HepG2 (cell line): ENCODE measurements at regions not wholly inside any gene's neighbourhood (a gene's known extent, or its start where the extent isn't known, plus 50 kb on each side); places are given as distances from the start of the nearest gene placed in this dataset.

Experiments used
- ATAC-seq: fragments of 200-7000 bp; cut with Tn5 transposase; 3 replicates; pipeline ENCODE4 v1.9.1; 2020; ENCODE audit warnings: mild to moderate bottlenecking, moderate library complexity
- BruUV-seq: library from RNA; stranded (reverse); fragments of 400-500 nt; replicated peaks from 2 replicates; lab custom pipeline; 2021; lab: Mats Ljungman, UMichigan
- CTCF ChIA-PET: fragments of 300-600 bp; formaldehyde crosslinking; extraction: SDS; loops from one replicate; lab custom pipeline; 2021; ENCODE audit warnings: low total read pairs, inconsistent platforms, low intra/inter-chr PET ratio; lab: Yijun Ruan, JAX
- POLR2A ChIA-PET: fragments of 350-600 bp; sonication (Branson Sonifier 250); formaldehyde crosslinking; loops from one replicate; lab custom pipeline; 2020; ENCODE audit warnings: antibody characterized with exemption, inconsistent platforms; lab: Yijun Ruan, JAX
- DNase-seq: peaks from one replicate; pipeline ENCODE4 v3.0.0-alpha.2; 2015; ENCODE audit warnings: low spot score
- FAIRE-seq: peaks from 3 replicates; lab custom pipeline; 2011; peaks lifted over from hg19 to GRCh38; lab: Jason Lieb, UNC
- H2AFZ ChIP-seq: one replicate; pipeline ENCODE4 v1.6.1; 2011; ENCODE audit warnings: low read length, inconsistent platforms
- H3K27ac ChIP-seq: fragments of 300-600 bp; 3 replicates; pipeline ENCODE4 v1.8.0; 2011; ENCODE audit warnings: mixed run types, mild to moderate bottlenecking, mixed read lengths, low read length, inconsistent platforms; ENCODE audit not compliant: insufficient read depth; ENCODE audit errors: extremely low read length
- H3K27me3 ChIP-seq, 2 experiments: fragments of 200-600 bp in 1 of 2; 2 replicates in 1 of 2; 3 replicates in 1 of 2; pipeline versions ENCODE4 v1.6.0 to v1.8.0; 2011; ENCODE audit warnings: low read length in 2 of 2, mild to moderate bottlenecking in 2 of 2, moderate library complexity in 2 of 2, inconsistent platforms in 1 of 2; ENCODE audit not compliant: insufficient read depth in 2 of 2, control insufficient read depth in 1 of 2
- H3K36me3 ChIP-seq, 2 experiments: fragments of 200-600 bp in 1 of 2; replicated peaks in 1 of 2; 2 replicates in 1 of 2; 3 replicates in 1 of 2; pipeline versions ENCODE4 v1.5.1 to v1.8.0; 2011; ENCODE audit warnings: low read length in 2 of 2, inconsistent platforms in 1 of 2; ENCODE audit not compliant: insufficient read depth in 2 of 2, control insufficient read depth in 1 of 2
- H3K4me1 ChIP-seq: 2 replicates; pipeline ENCODE4 v1.5.1; 2012; ENCODE audit warnings: low read length, inconsistent platforms; ENCODE audit not compliant: insufficient read depth
- H3K4me2 ChIP-seq: 2 replicates; pipeline ENCODE4 v1.6.0; 2011; ENCODE audit warnings: low read depth, low read length, inconsistent platforms
- H3K4me3 ChIP-seq, 3 experiments: fragments of 200-600 bp in 1 of 3; sonication (generic), shearing (Covaris generic) in 1 of 3; replicated peaks in 1 of 3; 2 replicates each; pipeline ENCODE4 v1.5.1; 2011 to 2016; ENCODE audit warnings: low read length in 3 of 3, inconsistent platforms in 2 of 3, low read depth in 2 of 3, mild to moderate bottlenecking in 2 of 3, control low read depth in 1 of 3, mixed read lengths in 1 of 3; ENCODE audit not compliant: insufficient read depth in 1 of 3
- H3K79me2 ChIP-seq: one replicate; pipeline ENCODE4 v1.6.1; 2011; ENCODE audit warnings: low read length, inconsistent platforms; ENCODE audit not compliant: insufficient read depth
- H3K9ac ChIP-seq: 2 replicates; pipeline ENCODE4 v1.6.0; 2011; ENCODE audit warnings: mild to moderate bottlenecking, low read depth, low read length, inconsistent platforms; ENCODE audit not compliant: insufficient read depth
- H3K9me3 ChIP-seq: 2 replicates; pipeline ENCODE4 v1.5.1; 2012; ENCODE audit warnings: mild to moderate bottlenecking, low read length
- H4K20me1 ChIP-seq: 2 replicates; pipeline ENCODE4 v1.6.0; 2011; ENCODE audit warnings: inconsistent platforms, mild to moderate bottlenecking, low read length, moderate library complexity; ENCODE audit not compliant: insufficient read depth
- CBX5 ChIP-seq: sonication (generic); formaldehyde crosslinking; IDR thresholded peaks from 2 replicates; pipeline ENCODE4 v1.4.0; 2020; ENCODE audit warnings: missing genetic modification reagents, borderline replicate concordance
- EP300 ChIP-seq, 3 experiments: sonication (generic) in 1 of 3; formaldehyde crosslinking in 1 of 3; IDR thresholded peaks; 2 replicates each; pipeline versions ENCODE4 v1.5.1 to v1.6.1; 2011 to 2020; ENCODE audit warnings: low read depth in 2 of 3, low read length in 2 of 3, borderline replicate concordance in 1 of 3, improper control_type of control experiment in 1 of 3, mild to moderate bottlenecking in 1 of 3, missing genetic modification reagents in 1 of 3, moderate library complexity in 1 of 3
- KLF13 ChIP-seq: sonication (generic); formaldehyde crosslinking; IDR thresholded peaks from 2 replicates; pipeline ENCODE4 v1.4.0; 2020; ENCODE audit warnings: mild to moderate bottlenecking, missing genetic modification reagents
- MXI1 ChIP-seq: IDR thresholded peaks from 3 replicates; pipeline ENCODE4 v1.6.1; 2012; ENCODE audit warnings: low read depth, low read length, inconsistent platforms, borderline replicate concordance
- POLR2G ChIP-seq: fragments of 200-400 bp; formaldehyde crosslinking; IDR thresholded peaks from 2 replicates; pipeline ENCODE4 v1.6.1; 2018; ENCODE audit warnings: mild to moderate bottlenecking, low read depth, low read length, moderate library complexity
- RAD51 ChIP-seq: fragments of 450-650 bp; IDR thresholded peaks from 2 replicates; pipeline ENCODE4 v1.6.1; 2016; ENCODE audit warnings: borderline replicate concordance
- RFX3 ChIP-seq: IDR thresholded peaks from 2 replicates; pipeline ENCODE4 v1.6.1; 2016; ENCODE audit warnings: missing biosample characterization, missing genetic modification reagents
- ZNF234 ChIP-seq: sonication (generic); formaldehyde crosslinking; conservative IDR thresholded peaks from 2 replicates; pipeline ENCODE4 v1.5.1; 2020; ENCODE audit warnings: mild to moderate bottlenecking, missing genetic modification reagents
- ZNF329 ChIP-seq: sonication (generic); formaldehyde crosslinking; IDR thresholded peaks from 2 replicates; pipeline ENCODE4 v1.9.0; 2021; ENCODE audit warnings: low read depth, mild to moderate bottlenecking, missing genetic modification reagents
- ZNF569 ChIP-seq: sonication (generic); formaldehyde crosslinking; IDR thresholded peaks from 2 replicates; pipeline ENCODE4 v1.5.0; 2020; ENCODE audit warnings: mild to moderate bottlenecking, missing genetic modification reagents, moderate library complexity, borderline replicate concordance
- ZNF737 ChIP-seq: sonication (generic); formaldehyde crosslinking; IDR thresholded peaks from 2 replicates; pipeline ENCODE4 v1.5.0; 2020; ENCODE audit warnings: missing genetic modification reagents, mild to moderate bottlenecking, borderline replicate concordance
- ZNF766 ChIP-seq: sonication (generic); formaldehyde crosslinking; IDR thresholded peaks from 2 replicates; pipeline ENCODE4 v1.5.0; 2020; ENCODE audit warnings: missing genetic modification reagents, borderline replicate concordance
- ZNF781 ChIP-seq: sonication (generic); formaldehyde crosslinking; IDR thresholded peaks from 2 replicates; pipeline ENCODE4 v1.5.1; 2020; ENCODE audit warnings: borderline replicate concordance, mild to moderate bottlenecking, missing genetic modification reagents; ENCODE audit errors: not compliant biosample characterization
- ZNF839 ChIP-seq: sonication (generic); formaldehyde crosslinking; IDR thresholded peaks from 2 replicates; pipeline ENCODE4 v1.4.0; 2020; ENCODE audit warnings: missing genetic modification reagents, mild to moderate bottlenecking, borderline replicate concordance
- WGBS: methylation state at CpG from one replicate; pipeline ENCODE4 v1.1.6; 2017; ENCODE audit warnings: low lambda C conversion rate; 5-methylcytosine and 5-hydroxymethylcytosine counted together
- in situ Hi-C: cut with HindIII; loops from 2 replicates; pipeline ENCODE4 v1.10.0; 2017; ENCODE audit warnings: low pct_unique_long_range_greater_than_20kb; ENCODE audit not compliant: extremely low pct_ligation_motif_present
- intact Hi-C: fragments of 100-400 bp; cut with micrococcal nuclease; formaldehyde crosslinking; loops from one replicate; pipeline ENCODE4 v1.10.0; 2022; ENCODE audit not compliant: unreplicated experiment
- TF ChIP-seq, protein P1 (sequence below): sonication (generic); formaldehyde crosslinking; IDR thresholded peaks from 2 replicates; pipeline ENCODE4 v1.5.1; 2020; ENCODE audit warnings: mild to moderate bottlenecking, missing genetic modification reagents, borderline replicate concordance
- TF ChIP-seq, protein P2 (sequence below): sonication (generic); formaldehyde crosslinking; IDR thresholded peaks from 2 replicates; pipeline ENCODE4 v1.4.0; 2020; ENCODE audit warnings: mild to moderate bottlenecking, missing genetic modification reagents

DNA sequence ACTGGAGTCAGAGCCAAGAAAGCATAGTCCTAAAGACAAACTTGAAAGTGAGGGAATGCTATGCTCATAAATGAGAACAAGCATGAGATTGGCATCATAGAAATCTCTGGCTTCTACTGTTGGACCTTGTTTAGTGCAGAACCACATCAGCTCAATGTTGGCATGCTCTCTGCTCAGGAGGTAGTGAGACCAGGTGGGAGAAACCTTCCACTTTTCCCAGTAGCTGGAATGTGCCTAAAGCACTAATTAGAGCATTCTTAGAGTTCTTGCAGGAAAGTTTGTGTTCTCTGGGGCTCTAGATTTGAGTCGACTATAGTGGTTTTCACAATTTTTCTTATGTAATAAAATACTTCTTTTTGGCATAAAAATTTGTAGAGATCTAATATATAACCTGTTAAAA lies 159.7 kb upstream of the PRICKLE1 start:
- POLR2A ChIA-PET, result no interaction called here
- no TSS peak for BruUV-seq
- CTCF ChIA-PET, result no interaction called here

DNA sequence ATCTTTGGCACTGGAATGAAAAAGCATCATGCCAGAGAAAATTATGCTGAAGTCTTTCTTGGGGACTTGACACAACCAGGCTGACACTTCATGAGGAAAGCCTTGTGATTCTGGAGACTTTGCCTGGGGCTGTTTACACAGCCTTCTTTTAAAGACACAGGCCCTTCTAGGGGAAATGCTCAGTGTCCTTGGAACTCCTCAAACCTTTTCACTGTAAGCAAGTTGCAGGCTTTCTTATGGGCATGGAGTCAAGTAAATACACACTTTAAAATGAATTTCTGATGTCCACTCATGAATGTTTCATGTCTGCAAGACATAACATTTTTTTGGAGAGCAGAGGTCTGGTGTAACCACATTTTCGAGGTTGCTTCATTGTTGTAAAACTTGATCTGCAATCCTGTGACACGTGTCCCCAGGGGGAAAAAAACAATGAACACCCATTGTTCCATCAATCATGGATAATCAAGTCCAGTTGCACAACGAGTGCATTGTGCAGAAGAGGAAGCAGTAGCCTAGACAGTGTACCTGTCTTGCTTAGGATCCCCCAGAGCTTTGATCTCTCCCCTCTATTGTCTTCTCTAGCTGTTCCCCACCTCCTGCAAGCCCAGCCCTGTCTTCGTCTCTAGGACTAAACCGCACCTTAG lies 155.1 kb upstream of the PRICKLE1 start:
- FAIRE-seq, result no peak
- Histone ChIP-seq H3K36me3 (no peaks in the 10 kb centered on the region), H3K4me3 (no peak overlapping the region), H3K4me2 (no peak overlapping the region), H4K20me1 (no peaks in the 10 kb centered on the region), H3K79me2 (no peaks in the 10 kb centered on the region), H3K27me3 (no peaks in the 10 kb centered on the region), H3K4me1 (no peaks in the 10 kb centered on the region), H3K27ac (no peak overlapping the region), H2AFZ (no peak overlapping the region), H3K9ac (no peak overlapping the region), H3K9me3 (peaks cover 26% of the 10 kb centered on the region)
- BruUV-seq, result no TSS peak
- in situ Hi-C loops (no loop called here), intact Hi-C loops (no loop called here)
- no peak for DNase-seq
- 2% methylated on average over 5 of the region's 5 CpGs for WGBS
- ChIA-PET CTCF (no interaction called here), POLR2A (no interaction called here)
- ATAC-seq, result no peak
- TF ChIP-seq ZNF766 (no peak), ZNF329 (no peak), CBX5 (CRISPR knock-in tag) (no peak), RAD51 (no peak), MXI1 (no peak), ZNF781 (CRISPR knock-in tag) (no peak), KLF13 (no peak), ZNF234 (CRISPR knock-in tag) (no peak), RFX3 (CRISPR knock-in tag) (no peak), ZNF737 (CRISPR knock-in tag) (no peak), ZNF839 (CRISPR knock-in tag) (no peak)
- TF ChIP-seq, protein P1, sequence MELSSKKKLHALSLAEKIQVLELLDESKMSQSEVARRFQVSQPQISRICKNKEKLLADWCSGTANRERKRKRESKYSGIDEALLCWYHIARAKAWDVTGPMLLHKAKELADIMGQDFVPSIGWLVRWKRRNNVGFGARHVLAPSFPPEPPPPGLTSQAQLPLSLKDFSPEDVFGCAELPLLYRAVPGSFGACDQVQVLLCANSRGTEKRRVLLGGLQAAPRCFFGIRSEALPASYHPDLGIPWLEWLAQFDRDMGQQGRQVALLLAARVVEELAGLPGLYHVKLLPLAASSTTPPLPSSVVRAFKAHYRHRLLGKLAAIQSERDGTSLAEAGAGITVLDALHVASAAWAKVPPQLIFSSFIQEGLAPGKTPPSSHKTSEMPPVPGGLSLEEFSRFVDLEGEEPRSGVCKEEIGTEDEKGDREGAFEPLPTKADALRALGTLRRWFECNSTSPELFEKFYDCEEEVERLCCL (CRISPR knock-in tag), result no peak

More for the DNA sequence above, 159.7 kb upstream of the PRICKLE1 start:
- FAIRE-seq (no peak), DNase-seq (no peak), ATAC-seq (no peak)
- in situ Hi-C loops, result no loop called here
- no peak overlapping the region for H3K4me2 ChIP-seq
- intact Hi-C loops, result no loop called here
- no peak overlapping the region for H3K27ac ChIP-seq
- H3K9me3 ChIP-seq, result peaks cover 26% of the 10 kb centered on the region
- no peaks in the 10 kb centered on the region for H3K4me1 ChIP-seq
- TF ChIP-seq EP300 (IDR thresholded peaks at IDR 0.05; ENCODE audit: low read depth in 2 of 2, low read length in 2 of 2) (no peak), EP300 (CRISPR knock-in tag; IDR thresholded peaks at IDR 0.05; ENCODE audit: borderline replicate concordance) (no peak), POLR2G (no peak), ZNF569 (no peak)
- TF ChIP-seq, protein P2, sequence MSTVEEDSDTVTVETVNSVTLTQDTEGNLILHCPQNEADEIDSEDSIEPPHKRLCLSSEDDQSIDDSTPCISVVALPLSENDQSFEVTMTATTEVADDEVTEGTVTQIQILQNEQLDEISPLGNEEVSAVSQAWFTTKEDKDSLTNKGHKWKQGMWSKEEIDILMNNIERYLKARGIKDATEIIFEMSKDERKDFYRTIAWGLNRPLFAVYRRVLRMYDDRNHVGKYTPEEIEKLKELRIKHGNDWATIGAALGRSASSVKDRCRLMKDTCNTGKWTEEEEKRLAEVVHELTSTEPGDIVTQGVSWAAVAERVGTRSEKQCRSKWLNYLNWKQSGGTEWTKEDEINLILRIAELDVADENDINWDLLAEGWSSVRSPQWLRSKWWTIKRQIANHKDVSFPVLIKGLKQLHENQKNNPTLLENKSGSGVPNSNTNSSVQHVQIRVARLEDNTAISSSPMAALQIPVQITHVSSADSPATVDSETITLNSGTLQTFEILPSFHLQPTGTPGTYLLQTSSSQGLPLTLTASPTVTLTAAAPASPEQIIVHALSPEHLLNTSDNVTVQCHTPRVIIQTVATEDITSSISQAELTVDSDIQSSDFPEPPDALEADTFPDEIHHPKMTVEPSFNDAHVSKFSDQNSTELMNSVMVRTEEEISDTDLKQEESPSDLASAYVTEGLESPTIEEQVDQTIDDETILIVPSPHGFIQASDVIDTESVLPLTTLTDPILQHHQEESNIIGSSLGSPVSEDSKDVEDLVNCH (CRISPR knock-in tag), result no peak
- no peak overlapping the region for H3K9ac ChIP-seq
- 10% methylated on average over 1 of the region's 1 CpG for WGBS
- H3K79me2 ChIP-seq, result no peaks in the 10 kb centered on the region
- H3K36me3 ChIP-seq, result no peaks in the 10 kb centered on the region
- no peak overlapping the region for H2AFZ ChIP-seq
- no peaks in the 10 kb centered on the region; a peak in 1 of 5 replicates for H3K27me3 ChIP-seq
- H4K20me1 ChIP-seq, result no peaks in the 10 kb centered on the region
- no peak overlapping the region for H3K4me3 ChIP-seq
